Stimulated activated memory B cell treated with anti-CD40 and anti-IgM and Interleukin-4, amounts not matched to agents 10 μg/mL and 1 μg/mL and 100 μg/mL, for 72 hours (primary cell): ENCODE measurements at regions not wholly inside any gene's neighbourhood (a gene's known extent, or its start where the extent isn't known, plus 50 kb on each side); places are given as distances from the start of the nearest gene placed in this dataset.

ENCODE experiments used
- ATAC-seq: fragments of 150-1000 bp; cut with Tn5 transposase; 2 replicates; pipeline ENCODE4 v1.10.0; 2021
- H3K27ac Mint-ChIP-seq: one replicate; pipeline ENCODE4 v1.8.0; 2022; ENCODE audit warnings: mild to moderate bottlenecking, mixed read lengths
- H3K27me3 Mint-ChIP-seq: one replicate; pipeline ENCODE4 v1.8.0; 2022; ENCODE audit warnings: mixed read lengths
- H3K36me3 Mint-ChIP-seq: one replicate; pipeline ENCODE4 v1.8.0; 2022; ENCODE audit warnings: mixed read lengths
- H3K4me1 Mint-ChIP-seq: one replicate; pipeline ENCODE4 v1.8.0; 2022; ENCODE audit warnings: mixed read lengths
- H3K4me3 Mint-ChIP-seq: one replicate; pipeline ENCODE4 v1.8.0; 2022; ENCODE audit warnings: mild to moderate bottlenecking, moderate library complexity, mixed read lengths
- H3K9me3 Mint-ChIP-seq: one replicate; pipeline ENCODE4 v1.8.0; 2022; ENCODE audit warnings: mixed read lengths

DNA sequence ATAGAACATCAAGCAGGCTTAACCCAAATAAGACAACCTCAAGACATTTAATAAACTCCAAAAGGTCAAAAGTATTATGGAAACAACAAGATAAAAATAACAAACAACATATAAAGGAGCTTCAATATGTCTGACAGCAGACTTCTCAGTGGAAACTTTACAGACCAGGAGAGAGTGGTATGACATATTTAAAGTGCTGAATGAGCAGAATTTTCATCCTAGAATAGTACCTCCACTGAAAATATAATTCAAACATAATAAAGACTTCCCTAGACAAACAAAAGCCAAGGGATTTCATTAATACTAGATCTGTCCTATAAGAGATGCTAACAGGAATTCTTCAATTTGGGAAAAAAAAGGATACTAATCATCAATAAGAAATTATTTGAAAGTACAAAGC lies 1005.0 kb downstream of the TMTC2 start:
- H3K27me3 Mint-ChIP-seq, result no peaks in the 10 kb centered on the region
- H3K9me3 Mint-ChIP-seq, result no peaks in the 10 kb centered on the region
- no peaks in the 10 kb centered on the region for H3K36me3 Mint-ChIP-seq
- no peaks in the 10 kb centered on the region for H3K4me1 Mint-ChIP-seq
- H3K4me3 Mint-ChIP-seq, result no peak overlapping the region
- H3K27ac Mint-ChIP-seq, result no peak overlapping the region
- no peak for ATAC-seq

DNA sequence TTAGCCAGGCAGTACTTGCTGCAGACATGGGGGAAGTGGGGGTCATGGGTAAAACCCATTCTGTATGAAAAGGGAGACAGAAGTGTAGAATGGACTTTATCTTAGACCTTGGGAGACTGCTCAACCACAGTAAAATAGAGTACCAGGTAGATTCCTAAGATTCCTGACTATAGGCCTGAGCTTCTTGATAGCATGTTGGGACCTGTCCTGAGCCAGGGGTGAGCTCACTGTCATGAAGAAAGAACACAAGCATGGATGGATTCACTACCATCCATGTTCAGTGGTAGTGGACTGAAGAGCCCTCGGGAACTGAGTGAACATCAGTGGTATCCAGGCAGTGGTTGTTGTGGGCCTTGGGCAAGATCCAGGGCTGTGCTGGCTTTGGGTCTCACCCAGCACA lies 1003.8 kb downstream of the TMTC2 start:
- H3K4me3 Mint-ChIP-seq, result no peak overlapping the region
- peak; percentile 12 for ATAC-seq
- no peaks in the 10 kb centered on the region for H3K36me3 Mint-ChIP-seq
- H3K4me1 Mint-ChIP-seq, result no peaks in the 10 kb centered on the region
- H3K9me3 Mint-ChIP-seq, result no peaks in the 10 kb centered on the region
- H3K27ac Mint-ChIP-seq, result no peak overlapping the region
- H3K27me3 Mint-ChIP-seq, result no peaks in the 10 kb centered on the region

DNA sequence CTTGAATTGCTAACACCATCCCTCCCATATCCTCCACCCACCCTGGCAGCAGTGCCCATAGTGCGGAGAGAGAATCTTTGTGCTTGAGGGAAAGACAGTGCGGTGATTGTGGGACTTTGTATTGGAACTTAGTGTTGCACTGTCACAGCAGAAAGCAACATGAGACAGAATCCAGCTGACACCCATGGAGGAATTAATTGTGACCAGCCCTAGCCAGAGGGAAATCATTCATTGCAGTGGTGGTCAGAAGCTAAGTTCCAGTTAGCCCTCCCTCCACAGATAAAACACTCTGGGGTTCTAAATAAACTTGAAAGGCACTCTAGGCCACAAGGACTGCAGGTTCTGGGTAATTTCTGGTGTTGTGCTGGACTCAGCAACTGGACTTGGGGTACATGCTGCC lies 1002.6 kb downstream of the TMTC2 start:
- H3K9me3 Mint-ChIP-seq, result no peaks in the 10 kb centered on the region
- ATAC-seq, result no peak
- no peak overlapping the region for H3K27ac Mint-ChIP-seq
- H3K4me3 Mint-ChIP-seq, result no peak overlapping the region
- H3K4me1 Mint-ChIP-seq, result no peaks in the 10 kb centered on the region
- H3K27me3 Mint-ChIP-seq, result no peaks in the 10 kb centered on the region
- no peaks in the 10 kb centered on the region for H3K36me3 Mint-ChIP-seq

DNA sequence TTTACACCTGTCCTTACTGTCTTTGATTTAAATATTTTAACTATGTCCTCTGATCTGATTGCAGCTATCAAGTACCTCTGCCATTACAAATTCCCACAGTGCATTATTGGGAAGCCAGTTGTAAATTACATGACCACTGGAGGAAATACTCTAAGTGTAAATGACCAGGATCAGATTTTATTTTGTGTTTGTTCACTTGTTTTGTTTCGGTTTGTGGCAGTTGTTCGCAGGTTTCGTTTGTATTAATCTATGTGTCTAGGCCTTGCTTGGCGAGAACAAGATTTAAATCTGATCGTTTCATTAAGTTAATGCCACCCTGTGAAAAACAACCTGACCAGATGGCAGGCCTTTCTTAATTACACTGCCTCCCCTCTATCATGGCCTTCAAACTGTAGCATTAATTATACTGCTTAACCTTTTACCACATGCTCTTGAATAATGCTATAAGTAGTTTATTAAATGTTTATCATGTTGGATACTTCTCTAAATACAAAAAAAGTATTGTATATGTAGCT lies 990.1 kb downstream of the TMTC2 start:
- no peak for ATAC-seq
- Mint-ChIP-seq H3K9me3 (no peaks in the 10 kb centered on the region), H3K4me3 (no peak overlapping the region), H3K27me3 (no peaks in the 10 kb centered on the region), H3K36me3 (no peaks in the 10 kb centered on the region), H3K27ac (no peak overlapping the region), H3K4me1 (no peaks in the 10 kb centered on the region)

DNA sequence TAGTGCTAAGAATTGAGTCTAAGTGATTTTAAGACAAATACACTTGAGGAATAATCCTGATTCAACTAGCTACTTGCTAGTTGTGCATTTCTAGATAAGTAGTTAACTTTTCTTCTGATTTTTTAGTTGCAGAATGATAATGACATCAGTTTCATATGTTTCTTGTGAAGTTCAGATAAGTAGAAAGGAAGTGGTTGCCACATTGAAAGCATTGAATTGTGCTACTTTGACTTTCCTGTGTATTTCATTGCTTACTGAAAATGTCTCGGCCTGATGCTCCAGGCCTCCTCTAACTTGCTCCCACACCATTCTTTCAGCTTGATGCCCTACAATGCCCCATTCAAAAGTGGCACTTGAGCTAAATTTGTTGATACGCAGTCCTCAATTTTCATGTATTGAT lies 980.0 kb downstream of the TMTC2 start:
- no peaks in the 10 kb centered on the region for H3K9me3 Mint-ChIP-seq
- no peak overlapping the region for H3K27ac Mint-ChIP-seq
- H3K4me3 Mint-ChIP-seq, result no peak overlapping the region
- no peaks in the 10 kb centered on the region for H3K4me1 Mint-ChIP-seq
- H3K36me3 Mint-ChIP-seq, result no peaks in the 10 kb centered on the region
- no peaks in the 10 kb centered on the region for H3K27me3 Mint-ChIP-seq
- ATAC-seq, result no peak

DNA sequence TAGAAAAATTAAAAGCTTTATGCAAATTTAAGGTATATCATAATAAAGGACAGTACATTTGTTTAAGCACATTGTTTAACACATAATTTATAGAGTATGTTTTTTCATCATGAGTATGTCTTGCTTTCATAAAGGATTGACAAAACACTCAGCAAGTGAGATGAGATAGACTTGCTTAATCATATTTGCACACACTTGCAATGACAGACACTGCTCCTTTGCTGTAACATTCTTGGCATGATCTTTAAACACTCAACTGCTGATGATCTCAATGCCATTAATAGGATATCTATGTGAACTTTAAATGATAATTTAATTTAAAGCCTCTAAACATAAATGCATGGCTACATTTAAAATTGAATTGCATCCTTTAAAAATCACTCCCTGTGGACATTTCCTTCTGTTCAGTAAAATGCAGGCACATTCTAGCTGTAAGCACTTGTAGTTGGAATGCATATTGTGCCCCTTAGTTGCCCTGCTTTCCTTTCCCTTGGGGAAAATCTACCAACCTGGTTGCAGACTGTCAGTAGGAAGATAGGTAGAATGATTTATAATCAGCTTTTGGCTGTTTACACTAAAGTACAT lies 979.0 kb downstream of the TMTC2 start:
- H3K4me3 Mint-ChIP-seq, result no peak overlapping the region
- H3K27me3 Mint-ChIP-seq, result no peaks in the 10 kb centered on the region
- ATAC-seq, result no peak
- H3K9me3 Mint-ChIP-seq, result no peaks in the 10 kb centered on the region
- no peaks in the 10 kb centered on the region for H3K36me3 Mint-ChIP-seq
- H3K27ac Mint-ChIP-seq, result no peak overlapping the region
- H3K4me1 Mint-ChIP-seq, result no peaks in the 10 kb centered on the region

DNA sequence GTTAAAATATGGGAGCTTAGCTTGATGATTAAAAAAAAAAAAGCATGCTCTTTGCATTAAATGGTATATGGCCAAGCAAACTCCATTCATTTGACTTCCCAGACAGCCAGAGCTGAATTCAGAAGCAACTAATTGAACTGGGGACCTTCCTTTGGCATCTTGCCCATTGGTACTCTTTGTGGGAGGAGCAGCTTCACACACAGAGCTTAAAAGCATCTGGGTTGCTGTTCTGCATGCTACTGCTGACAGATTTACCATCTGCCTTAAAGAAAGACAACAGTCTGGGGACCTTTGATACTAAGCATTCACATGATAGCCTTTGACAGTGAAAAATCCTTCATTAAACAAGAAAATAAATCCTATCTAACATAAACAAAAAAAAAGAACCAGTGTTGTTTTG lies 977.9 kb downstream of the TMTC2 start:
- Mint-ChIP-seq H3K4me3 (no peak overlapping the region), H3K36me3 (no peaks in the 10 kb centered on the region), H3K9me3 (no peaks in the 10 kb centered on the region), H3K27ac (no peak overlapping the region), H3K4me1 (no peaks in the 10 kb centered on the region), H3K27me3 (no peaks in the 10 kb centered on the region)
- ATAC-seq, result no peak

DNA sequence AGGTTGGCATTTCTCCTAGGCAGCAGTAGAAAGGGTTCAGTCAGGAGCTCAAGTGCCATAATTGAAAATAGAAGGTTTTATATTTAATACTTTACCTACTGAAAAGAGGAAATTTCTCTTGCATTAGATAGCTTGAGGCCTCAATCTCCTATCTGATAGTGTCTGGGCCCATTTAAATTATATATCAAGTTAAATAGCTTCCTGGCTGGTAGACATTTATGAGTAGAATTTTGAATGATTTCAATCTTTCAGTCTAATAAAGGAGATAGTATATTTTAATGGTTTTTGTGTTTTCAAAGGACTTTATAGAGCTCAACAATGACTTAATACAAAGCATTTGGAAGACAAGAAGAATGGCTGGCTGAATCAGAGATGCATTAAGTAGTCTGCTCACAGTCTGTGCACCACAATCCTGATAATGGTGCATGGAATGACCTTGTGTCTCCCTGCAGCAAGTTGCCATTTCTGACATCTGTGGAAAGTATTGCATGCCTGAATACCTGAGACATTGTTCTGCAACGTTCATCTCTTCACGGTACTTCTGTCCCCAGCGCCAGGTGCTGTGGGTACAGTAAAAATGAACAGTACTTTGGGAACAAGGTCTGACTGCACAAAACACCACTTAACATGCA lies 974.1 kb downstream of the TMTC2 start:
- Mint-ChIP-seq H3K9me3 (no peaks in the 10 kb centered on the region), H3K36me3 (no peaks in the 10 kb centered on the region), H3K27me3 (no peaks in the 10 kb centered on the region), H3K27ac (no peak overlapping the region), H3K4me1 (no peaks in the 10 kb centered on the region), H3K4me3 (no peak overlapping the region)
- ATAC-seq, result no peak

DNA sequence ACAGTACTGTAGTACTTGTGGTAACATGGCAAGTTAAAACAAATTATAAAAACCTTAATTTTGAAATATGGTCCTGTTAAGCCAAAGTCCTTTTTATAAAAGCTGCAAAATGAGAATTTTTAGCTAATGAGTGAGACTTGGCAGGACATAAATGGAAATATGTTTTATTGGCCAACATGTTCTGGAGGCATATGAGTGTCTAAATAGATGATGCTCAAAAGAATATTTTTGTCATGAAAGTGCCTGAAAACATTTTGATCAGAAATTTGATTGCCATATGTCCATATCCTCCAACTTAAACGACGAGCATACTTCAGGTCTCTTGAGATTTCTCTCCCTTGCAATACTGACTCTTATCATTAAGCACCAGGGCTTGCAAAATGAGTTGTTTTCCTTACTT lies 972.6 kb downstream of the TMTC2 start:
- Mint-ChIP-seq H3K4me3 (no peak overlapping the region), H3K27ac (no peak overlapping the region), H3K9me3 (no peaks in the 10 kb centered on the region), H3K36me3 (no peaks in the 10 kb centered on the region), H3K27me3 (no peaks in the 10 kb centered on the region), H3K4me1 (no peaks in the 10 kb centered on the region)
- ATAC-seq, result no peak

DNA sequence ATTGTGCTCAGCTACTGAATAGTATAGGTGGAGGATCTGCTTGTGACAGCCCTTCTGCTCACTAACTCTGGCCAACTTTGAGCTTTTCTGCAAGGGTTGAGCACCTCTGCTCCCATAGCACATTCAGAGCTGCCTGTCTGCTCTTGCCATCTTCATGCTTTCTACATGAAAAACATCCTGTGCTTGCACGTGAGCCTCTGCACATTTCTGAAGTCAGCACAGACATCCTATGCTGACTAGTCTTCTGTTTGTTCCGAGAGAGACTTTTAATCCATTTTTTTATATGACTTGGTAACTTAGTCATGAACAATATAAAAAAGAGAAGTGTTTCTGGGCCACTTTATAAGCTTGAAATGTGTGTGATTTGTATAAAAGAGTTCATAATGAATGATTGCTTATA lies 969.3 kb downstream of the TMTC2 start:
- no peaks in the 10 kb centered on the region for H3K36me3 Mint-ChIP-seq
- ATAC-seq, result no peak
- H3K4me1 Mint-ChIP-seq, result no peaks in the 10 kb centered on the region
- no peaks in the 10 kb centered on the region for H3K27me3 Mint-ChIP-seq
- no peak overlapping the region for H3K27ac Mint-ChIP-seq
- no peak overlapping the region for H3K4me3 Mint-ChIP-seq
- peaks cover 10% of the 10 kb centered on the region for H3K9me3 Mint-ChIP-seq

DNA sequence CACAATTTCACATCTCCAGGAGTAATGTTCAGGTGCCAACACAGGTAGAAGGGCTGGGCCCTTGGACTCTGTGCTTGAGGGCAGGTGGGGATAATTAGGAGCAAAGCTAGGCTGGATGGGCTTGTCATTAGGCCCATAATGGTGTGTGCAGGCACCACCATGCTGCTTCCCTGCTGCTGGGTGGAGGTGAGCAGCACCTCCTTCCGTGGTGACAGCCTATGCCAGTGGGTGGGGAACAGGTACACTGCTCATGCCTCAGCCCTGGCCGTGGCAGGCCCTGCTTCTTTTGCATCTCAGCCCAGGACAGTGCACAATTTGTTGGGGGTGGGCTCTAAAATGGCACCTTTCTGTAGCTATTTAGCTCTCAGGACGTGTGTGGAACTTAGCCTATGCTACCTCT lies 955.5 kb downstream of the TMTC2 start:
- ATAC-seq, result no peak
- H3K4me1 Mint-ChIP-seq, result no peaks in the 10 kb centered on the region
- no peaks in the 10 kb centered on the region for H3K27me3 Mint-ChIP-seq
- H3K4me3 Mint-ChIP-seq, result no peak overlapping the region
- no peaks in the 10 kb centered on the region for H3K36me3 Mint-ChIP-seq
- H3K27ac Mint-ChIP-seq, result no peak overlapping the region
- peaks cover 11% of the 10 kb centered on the region for H3K9me3 Mint-ChIP-seq

DNA sequence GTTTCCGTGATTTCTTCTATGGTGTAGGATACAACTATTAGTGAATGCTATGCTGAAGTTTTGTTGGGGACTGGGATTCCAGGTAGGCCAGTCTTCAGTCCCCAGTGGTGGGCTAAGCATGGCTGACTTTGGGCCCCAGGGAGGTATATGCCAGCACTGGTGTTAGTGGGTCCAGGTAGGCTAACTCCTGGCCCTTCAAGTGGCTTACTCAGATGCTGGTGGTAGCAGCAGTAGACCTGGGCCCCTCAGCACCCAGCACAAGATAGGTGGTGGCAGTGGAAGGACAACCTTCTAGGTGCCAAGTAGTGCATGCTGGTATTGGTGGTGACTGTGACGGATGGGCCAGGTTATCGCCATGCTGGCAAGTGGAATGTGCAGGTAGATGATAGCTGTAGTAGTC lies 955.1 kb downstream of the TMTC2 start:
- ATAC-seq, result no peak
- peaks cover 11% of the 10 kb centered on the region for H3K9me3 Mint-ChIP-seq
- H3K27me3 Mint-ChIP-seq, result no peaks in the 10 kb centered on the region
- no peaks in the 10 kb centered on the region for H3K36me3 Mint-ChIP-seq
- H3K27ac Mint-ChIP-seq, result no peak overlapping the region
- H3K4me1 Mint-ChIP-seq, result no peaks in the 10 kb centered on the region
- no peak overlapping the region for H3K4me3 Mint-ChIP-seq

DNA sequence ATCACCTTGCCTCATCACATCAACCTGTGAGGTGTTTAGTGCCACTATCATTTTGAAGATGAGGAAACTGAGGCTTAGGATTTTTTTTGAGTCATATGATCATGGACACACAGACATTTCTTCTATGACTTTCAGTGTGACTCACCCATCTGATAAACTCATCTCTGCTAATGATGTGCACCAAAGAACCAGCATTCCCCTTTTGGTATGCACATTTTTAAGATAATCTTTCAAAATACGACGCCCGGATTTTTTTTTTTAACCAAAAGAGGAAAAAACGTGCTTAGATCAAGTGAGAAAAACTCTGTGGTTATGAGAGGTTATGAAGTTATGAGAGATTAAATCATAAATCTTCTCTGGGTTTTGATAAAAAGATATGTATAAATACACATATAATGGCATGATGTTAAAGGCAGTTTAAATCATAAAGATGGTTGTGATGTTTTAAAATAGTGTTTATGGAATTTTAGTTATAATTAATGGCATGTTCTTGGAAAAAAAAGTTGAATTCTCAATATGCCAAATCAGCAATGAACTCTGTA lies 948.1 kb downstream of the TMTC2 start:
- no peak overlapping the region for H3K27ac Mint-ChIP-seq
- H3K36me3 Mint-ChIP-seq, result no peaks in the 10 kb centered on the region
- no peaks in the 10 kb centered on the region for H3K27me3 Mint-ChIP-seq
- ATAC-seq, result no peak
- peaks cover 8% of the 10 kb centered on the region for H3K9me3 Mint-ChIP-seq
- H3K4me1 Mint-ChIP-seq, result no peaks in the 10 kb centered on the region
- H3K4me3 Mint-ChIP-seq, result no peak overlapping the region

DNA sequence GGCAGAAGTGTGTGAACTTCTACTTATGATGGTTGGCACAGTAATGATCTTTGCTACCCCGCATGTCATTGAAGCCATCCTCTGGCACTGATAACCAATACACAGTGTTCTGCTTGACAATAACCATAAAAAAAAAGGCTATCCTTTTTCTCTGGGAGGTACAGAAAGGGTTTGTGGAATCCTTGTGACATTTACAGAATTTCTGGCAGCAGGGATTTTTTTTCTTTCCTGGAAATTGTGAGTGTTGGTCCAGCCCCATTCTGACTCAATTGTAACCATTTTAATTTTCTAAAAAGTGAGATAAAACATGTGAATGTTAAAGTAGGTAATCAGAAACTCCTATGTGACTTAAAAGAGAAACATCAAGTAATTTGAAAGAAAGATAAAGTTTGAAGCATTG lies 943.8 kb downstream of the TMTC2 start:
- no peak for ATAC-seq
- Mint-ChIP-seq H3K27ac (no peak overlapping the region), H3K36me3 (no peaks in the 10 kb centered on the region), H3K27me3 (no peaks in the 10 kb centered on the region), H3K4me3 (no peak overlapping the region), H3K4me1 (no peaks in the 10 kb centered on the region), H3K9me3 (peaks cover 3% of the 10 kb centered on the region)

DNA sequence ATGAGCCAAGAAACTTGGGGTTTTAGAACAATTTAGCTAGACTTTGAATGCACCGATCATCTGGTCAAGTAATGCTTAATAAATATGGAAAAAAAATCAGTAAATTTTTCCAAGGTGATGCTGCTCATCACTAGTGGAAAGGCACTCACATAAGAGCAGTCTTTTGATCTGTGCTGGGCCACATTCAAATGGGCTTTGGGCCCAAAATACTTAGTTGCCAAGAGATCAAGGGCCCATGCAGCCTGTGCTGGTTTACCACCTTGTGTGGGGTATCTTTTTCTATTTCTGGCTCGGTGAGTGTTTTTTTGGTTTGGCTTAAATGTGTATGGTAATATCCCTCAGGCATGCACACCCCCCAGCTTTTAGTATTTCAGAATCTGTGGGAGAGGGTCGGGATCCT lies 943.2 kb downstream of the TMTC2 start:
- H3K9me3 Mint-ChIP-seq, result peaks cover 3% of the 10 kb centered on the region
- H3K27me3 Mint-ChIP-seq, result no peaks in the 10 kb centered on the region
- no peaks in the 10 kb centered on the region for H3K36me3 Mint-ChIP-seq
- no peaks in the 10 kb centered on the region for H3K4me1 Mint-ChIP-seq
- ATAC-seq, result no peak
- no peak overlapping the region for H3K4me3 Mint-ChIP-seq
- H3K27ac Mint-ChIP-seq, result no peak overlapping the region

DNA sequence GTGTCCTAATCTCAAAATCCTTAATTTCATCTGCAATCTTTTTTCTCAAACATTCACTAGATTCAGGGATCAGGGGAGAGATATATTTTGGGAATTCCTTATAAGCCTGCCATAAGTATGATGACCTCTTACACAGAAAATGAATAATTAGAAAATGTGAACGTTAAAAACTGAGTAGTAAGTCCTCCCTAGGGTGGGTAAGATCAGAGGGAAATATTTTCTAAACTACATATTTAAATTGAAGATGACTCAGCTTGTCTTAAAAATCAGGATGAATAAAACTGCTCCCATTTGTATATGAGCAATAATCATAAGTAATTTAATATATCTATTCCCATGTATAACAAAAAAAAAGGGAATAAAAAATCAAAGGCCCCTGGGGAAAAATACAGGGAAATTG lies 935.5 kb downstream of the TMTC2 start:
- Mint-ChIP-seq H3K36me3 (no peaks in the 10 kb centered on the region), H3K4me3 (no peak overlapping the region), H3K27me3 (no peaks in the 10 kb centered on the region), H3K9me3 (no peaks in the 10 kb centered on the region), H3K4me1 (no peaks in the 10 kb centered on the region), H3K27ac (no peak overlapping the region)
- ATAC-seq, result no peak
